Mesendoderm (in vitro differentiated cells): ENCODE measurements at regions not wholly inside any gene's neighbourhood (a gene's known extent, or its start where the extent isn't known, plus 50 kb on each side); places are given as distances from the start of the nearest gene placed in this dataset.

Experiments
- DNase-seq: peaks from one replicate; pipeline ENCODE4 v3.0.0; 2013
- H2AK5ac ChIP-seq: 2 replicates; pipeline ENCODE4 v1.6.1; 2013; ENCODE audit warnings: low read length, inconsistent platforms
- H2BK120ac ChIP-seq: 2 replicates; pipeline ENCODE4 v1.6.1; 2013; ENCODE audit warnings: low read depth, mild to moderate bottlenecking, low read length, moderate library complexity, mixed read lengths
- H2BK15ac ChIP-seq: replicated peaks from 2 replicates; pipeline ENCODE4 v1.6.1; 2013; ENCODE audit warnings: low read depth, mild to moderate bottlenecking, moderate library complexity
- H2BK5ac ChIP-seq: 2 replicates; pipeline ENCODE4 v1.6.1; 2013; ENCODE audit warnings: low read length, inconsistent platforms
- H3K18ac ChIP-seq: 2 replicates; pipeline ENCODE4 v1.6.1; 2013; ENCODE audit warnings: mild to moderate bottlenecking, low read length, mixed read lengths
- H3K23ac ChIP-seq: one replicate; pipeline ENCODE4 v1.6.1; 2013; ENCODE audit warnings: low read length
- H3K27ac ChIP-seq: 2 replicates; pipeline ENCODE4 v1.5.1; 2013; ENCODE audit warnings: low read depth, mild to moderate bottlenecking, inconsistent platforms, low read length, moderate library complexity
- H3K27me3 ChIP-seq: 2 replicates; pipeline ENCODE4 v1.6.1; 2013; ENCODE audit warnings: low read length, control low read depth, mild to moderate bottlenecking, inconsistent platforms; ENCODE audit not compliant: insufficient read depth, poor library complexity
- H3K36me3 ChIP-seq: 2 replicates; pipeline ENCODE4 v1.6.1; 2013; ENCODE audit warnings: low read length, inconsistent platforms; ENCODE audit not compliant: control insufficient read depth, insufficient read depth
- H3K4ac ChIP-seq: one replicate; pipeline ENCODE4 v1.6.1; 2013; ENCODE audit warnings: low read depth, mild to moderate bottlenecking, low read length, moderate library complexity
- H3K4me1 ChIP-seq: 2 replicates; pipeline ENCODE4 v1.6.1; 2013; ENCODE audit warnings: low read depth, low read length, inconsistent platforms; ENCODE audit not compliant: control insufficient read depth
- H3K4me2 ChIP-seq: 2 replicates; pipeline ENCODE4 v1.6.1; 2013; ENCODE audit warnings: low read length
- H3K4me3 ChIP-seq: 2 replicates; pipeline ENCODE4 v1.5.1; 2013; ENCODE audit warnings: mild to moderate bottlenecking, low read length
- H3K56ac ChIP-seq: one replicate; pipeline ENCODE4 v1.6.1; 2013; ENCODE audit warnings: low read length
- H3K79me1 ChIP-seq: 2 replicates; pipeline ENCODE4 v1.6.1; 2013; ENCODE audit warnings: low read length, inconsistent platforms
- H3K79me2 ChIP-seq: 2 replicates; pipeline ENCODE4 v1.6.1; 2013; ENCODE audit warnings: mild to moderate bottlenecking, low read length; ENCODE audit not compliant: control insufficient read depth, insufficient read depth
- H3K9ac ChIP-seq: 2 replicates; pipeline ENCODE4 v1.6.1; 2013; ENCODE audit warnings: low read length, inconsistent platforms
- H4K5ac ChIP-seq: one replicate; pipeline ENCODE4 v1.6.1; 2013; ENCODE audit warnings: low read length
- H4K8ac ChIP-seq: one replicate; pipeline ENCODE4 v1.6.1; 2013; ENCODE audit warnings: low read depth, mild to moderate bottlenecking, control low read depth, low read length, moderate library complexity
- WGBS: extraction: QIAGEN DNeasy Blood & Tissue Kit; methylation state at CpG from one replicate; pipeline ENCODE4 v1.1.7; 2013; ENCODE audit warnings: low lambda C conversion rate, missing lambda C conversion rate; ENCODE audit not compliant: insufficient coverage; ENCODE audit errors: extremely low coverage; 5-methylcytosine and 5-hydroxymethylcytosine counted together

GRCh38 chr12:105423237-105423636 lies 92.7 kb downstream of the C12orf75 start:
- Histone ChIP-seq H3K79me2 (no peaks in the 10 kb centered on the region), H2AK5ac (no peak overlapping the region), H2BK5ac (no peak overlapping the region), H3K23ac (no peak overlapping the region), H3K18ac (no peak overlapping the region), H3K4ac (no peak overlapping the region), H3K56ac (no peak overlapping the region), H3K4me2 (no peak overlapping the region), H3K27ac (no peak overlapping the region), H4K5ac (no peak overlapping the region), H4K8ac (no peak overlapping the region), H3K27me3 (peaks cover 1% of the 10 kb centered on the region), H2BK120ac (no peak overlapping the region), H3K36me3 (no peaks in the 10 kb centered on the region), H3K4me3 (no peak overlapping the region), H3K9ac (no peak overlapping the region), H3K4me1 (no peaks in the 10 kb centered on the region), H2BK15ac (no peak overlapping the region), H3K79me1 (no peaks in the 10 kb centered on the region)
- DNase-seq = no peak

GRCh38 chr12:105423921-105424320 lies 93.4 kb downstream of the C12orf75 start:
- no peaks in the 10 kb centered on the region for H3K36me3 ChIP-seq
- H2AK5ac ChIP-seq = peak overlapping the region; percentile 45
- H3K79me1 ChIP-seq = no peaks in the 10 kb centered on the region
- H3K18ac ChIP-seq = no peak overlapping the region
- no peak overlapping the region for H3K4me2 ChIP-seq
- no peak overlapping the region for H3K27ac ChIP-seq
- H3K4me1 ChIP-seq = no peaks in the 10 kb centered on the region
- no peaks in the 10 kb centered on the region for H3K79me2 ChIP-seq
- H3K27me3 ChIP-seq = peaks cover 1% of the 10 kb centered on the region
- no peak overlapping the region for H3K4ac ChIP-seq
- H3K4me3 ChIP-seq = no peak overlapping the region
- no peak overlapping the region for H2BK15ac ChIP-seq
- no peak overlapping the region for H4K5ac ChIP-seq
- H2BK5ac ChIP-seq = no peak overlapping the region
- H3K56ac ChIP-seq = no peak overlapping the region
- DNase-seq = peak; percentile 34
- H3K23ac ChIP-seq = no peak overlapping the region
- no peak overlapping the region for H2BK120ac ChIP-seq
- no peak overlapping the region for H3K9ac ChIP-seq
- WGBS = no CpG with 5 or more reads among the region's 7 CpGs
- no peak overlapping the region for H4K8ac ChIP-seq

- Histone ChIP-seq H2BK15ac (no peak overlapping the region), H3K23ac (no peak overlapping the region), H2AK5ac (peak overlapping the region; percentile 65), H3K27me3 (peaks cover 1% of the 10 kb centered on the region), H3K4me1 (no peaks in the 10 kb centered on the region), H3K79me1 (no peaks in the 10 kb centered on the region), H3K9ac (no peak overlapping the region), H4K5ac (no peak overlapping the region), H3K4ac (no peak overlapping the region), H2BK120ac (no peak overlapping the region), H3K56ac (no peak overlapping the region), H3K27ac (no peak overlapping the region), H3K36me3 (no peaks in the 10 kb centered on the region), H3K18ac (no peak overlapping the region), H2BK5ac (no peak overlapping the region), H3K4me3 (no peak overlapping the region), H3K4me2 (no peak overlapping the region), H3K79me2 (no peaks in the 10 kb centered on the region), H4K8ac (no peak overlapping the region)
- DNase-seq = no peak
- WGBS = no CpG with 5 or more reads among the region's 7 CpGs
Measured at GRCh38 chr12:105425254-105426174, 95.0 kb downstream of the C12orf75 start.

- Histone ChIP-seq H2BK5ac (no peak overlapping the region), H3K4me3 (no peak overlapping the region), H3K56ac (no peak overlapping the region), H2BK15ac (no peak overlapping the region), H3K4me1 (no peaks in the 10 kb centered on the region), H4K5ac (no peak overlapping the region), H2AK5ac (no peak overlapping the region), H3K36me3 (no peaks in the 10 kb centered on the region), H3K27me3 (peaks cover 1% of the 10 kb centered on the region), H3K4ac (no peak overlapping the region), H4K8ac (no peak overlapping the region), H3K79me1 (no peaks in the 10 kb centered on the region), H3K27ac (no peak overlapping the region), H3K9ac (no peak overlapping the region), H3K4me2 (no peak overlapping the region), H2BK120ac (no peak overlapping the region), H3K23ac (no peak overlapping the region), H3K79me2 (no peaks in the 10 kb centered on the region), H3K18ac (no peak overlapping the region)
- WGBS = no CpG with 5 or more reads among the region's 3 CpGs
- DNase-seq = no peak
Measured at GRCh38 chr12:105426766-105427165, 96.3 kb downstream of the C12orf75 start.

DNA sequence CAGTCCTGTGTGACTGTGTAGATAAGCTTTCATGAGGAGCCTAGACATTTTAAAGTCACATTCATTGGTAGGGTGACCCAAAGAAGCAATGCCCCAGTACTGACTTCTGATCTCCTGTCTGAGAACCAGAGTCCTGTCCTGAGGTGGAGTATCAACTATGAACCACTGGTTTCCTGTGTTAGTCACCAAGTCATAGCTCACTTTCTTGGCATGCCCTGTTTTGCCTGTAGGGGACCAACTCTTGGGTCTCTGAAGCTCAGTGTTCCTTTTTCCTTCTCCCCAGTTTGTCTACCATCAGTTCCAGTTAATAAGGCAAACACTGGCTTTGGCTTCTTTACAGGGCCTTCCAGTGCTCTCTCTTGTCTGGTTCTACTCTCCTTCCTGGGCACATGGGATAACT lies 97.4 kb downstream of the C12orf75 start:
- Histone ChIP-seq H3K23ac (no peak overlapping the region), H3K18ac (no peak overlapping the region), H3K4ac (no peak overlapping the region), H3K27ac (no peak overlapping the region), H3K27me3 (peaks cover 1% of the 10 kb centered on the region), H3K9ac (no peak overlapping the region), H4K8ac (no peak overlapping the region), H2AK5ac (no peak overlapping the region), H3K79me1 (no peaks in the 10 kb centered on the region), H3K4me1 (no peaks in the 10 kb centered on the region), H2BK5ac (no peak overlapping the region), H2BK15ac (no peak overlapping the region), H4K5ac (no peak overlapping the region), H3K79me2 (no peaks in the 10 kb centered on the region), H3K4me3 (no peak overlapping the region), H3K36me3 (no peaks in the 10 kb centered on the region), H3K56ac (peak overlapping the region; percentile 25), H3K4me2 (no peak overlapping the region), H2BK120ac (no peak overlapping the region)
- peak; percentile 30 for DNase-seq
